ENCODE measurements at regions not wholly inside any gene's neighbourhood (a gene's known extent, or its start where the extent isn't known, plus 50 kb on each side); places are given as distances from the start of the nearest gene placed in this dataset. TPM values are rescaled to one million over a fixed set of nuclear protein-coding genes. Genes with fewer than 3 reads are reported as not detected.

- no peak overlapping the region for H3K4me3 ChIP-seq (ENCODE audit: low read depth, low read length, poor library complexity, severe bottlenecking)
- no TSS peak for BruUV-seq (replicated peaks)
- no peak for DNase-seq (ENCODE audit: low spot score)
- no peaks in the 10 kb centered on the region for H3K9me2 ChIP-seq (ENCODE audit: insufficient read depth, low read length)
- H3K4me1 ChIP-seq (ENCODE audit: insufficient read depth, low read length, poor library complexity, severe bottlenecking) = no peaks in the 10 kb centered on the region
- H3K27ac ChIP-seq (ENCODE audit: low read depth, low read length, poor library complexity, severe bottlenecking) = no peak overlapping the region
- no peaks in the 10 kb centered on the region for H4K20me1 ChIP-seq (ENCODE audit: insufficient read depth, low read length)
- no peak overlapping the region for H2AFZ ChIP-seq (ENCODE audit: low read length)
- no peak overlapping the region for H3K4me2 ChIP-seq (ENCODE audit: low read length)
- TF ChIP-seq CTCF (conservative IDR thresholded peaks at IDR 0.05; ENCODE audit: low read length) = no peak
- no peak for TF ChIP-seq EZH2phosphoT487 (IDR thresholded peaks at IDR 0.05; ENCODE audit: borderline replicate concordance, low read depth, low read length)
- POLR2A ChIA-PET = interaction anchor here (0.9 kb wide), 1 partner anchor 14 kb away, joined by 3 read pairs; no protein-coding TSS in a partner anchor
- no peaks in the 10 kb centered on the region for H3K36me3 ChIP-seq (ENCODE audit: insufficient read depth, low read length)
- H3K9me3 ChIP-seq (ENCODE audit: low read length) = no peaks in the 10 kb centered on the region
- no peaks in the 10 kb centered on the region for H3K79me2 ChIP-seq (ENCODE audit: insufficient read depth, low read depth, low read length)
- intact Hi-C loops (cut with micrococcal nuclease; ENCODE audit: unreplicated experiment) = no loop called here
- CTCF ChIA-PET (ENCODE audit: unreplicated experiment) = no interaction called here
Measured at GRCh38 chr18:6677086-6677485, 52.4 kb upstream of the ARHGAP28 start.

GRCh38 chr18:6679201-6679600, 50.3 kb upstream of the ARHGAP28 start:
- no peaks in the 10 kb centered on the region for H4K20me1 ChIP-seq (ENCODE audit: insufficient read depth, low read length)
- TF ChIP-seq CTCF (conservative IDR thresholded peaks at IDR 0.05; ENCODE audit: low read length) (no peak), EZH2phosphoT487 (IDR thresholded peaks at IDR 0.05; ENCODE audit: borderline replicate concordance, low read depth, low read length) (no peak)
- H3K4me3 ChIP-seq (ENCODE audit: low read depth, low read length, poor library complexity, severe bottlenecking) = no peak overlapping the region
- CTCF ChIA-PET (ENCODE audit: unreplicated experiment) = no interaction called here
- no peak overlapping the region for H3K4me2 ChIP-seq (ENCODE audit: low read length)
- H3K79me2 ChIP-seq (ENCODE audit: insufficient read depth, low read depth, low read length) = no peaks in the 10 kb centered on the region
- no peaks in the 10 kb centered on the region for H3K36me3 ChIP-seq (ENCODE audit: insufficient read depth, low read length)
- no peak overlapping the region for H3K27ac ChIP-seq (ENCODE audit: low read depth, low read length, poor library complexity, severe bottlenecking)
- no TSS peak for BruUV-seq (replicated peaks)
- H3K9me2 ChIP-seq (ENCODE audit: insufficient read depth, low read length) = no peaks in the 10 kb centered on the region
- H3K4me1 ChIP-seq (ENCODE audit: insufficient read depth, low read length, poor library complexity, severe bottlenecking) = no peaks in the 10 kb centered on the region
- DNase-seq (ENCODE audit: low spot score) = no peak
- no peak overlapping the region for H2AFZ ChIP-seq (ENCODE audit: low read length)
- POLR2A ChIA-PET = interaction anchor here (0.5 to 0.7 kb wide), 2 partner anchors 16 to 123 kb away, joined by 3 to 6 read pairs; no protein-coding TSS in a partner anchor
- intact Hi-C loops (cut with micrococcal nuclease; ENCODE audit: unreplicated experiment) = no loop called here
- H3K9me3 ChIP-seq (ENCODE audit: low read length) = no peaks in the 10 kb centered on the region

Small RNA genes in the stretch of these regions (small RNA-seq; reads per million reads assigned to genes)
- gene RN7SL282P = not detected
